DND-41 (cell line): ENCODE measurements at regions not wholly inside any gene's neighbourhood (a gene's known extent, or its start where the extent isn't known, plus 50 kb on each side); places are given as distances from the start of the nearest gene placed in this dataset.

Experiments
- ATAC-seq: fragments of 200-7000 bp; cut with Tn5 transposase; 3 replicates; pipeline ENCODE4 v1.9.1; 2021; ENCODE audit warnings: low read depth; ENCODE audit not compliant: insufficient read depth
- DNase-seq: peaks from one replicate; pipeline ENCODE4 v3.0.0-alpha.2; 2020
- H2AFZ ChIP-seq: 2 replicates; pipeline ENCODE4 v1.6.0; 2012; ENCODE audit warnings: low read depth, low read length
- H3K27ac ChIP-seq: 2 replicates; pipeline ENCODE4 v1.5.1; 2012; ENCODE audit warnings: low read length, inconsistent platforms
- H3K27me3 ChIP-seq: fragments of 200-600 bp; sonication (generic); 2 replicates; pipeline ENCODE4 v1.6.0; 2012; ENCODE audit warnings: low read length, mild to moderate bottlenecking, inconsistent platforms; ENCODE audit not compliant: insufficient read depth, poor library complexity
- H3K36me3 ChIP-seq: 2 replicates; pipeline ENCODE4 v1.5.1; 2012; ENCODE audit warnings: low read length, inconsistent platforms; ENCODE audit not compliant: insufficient read depth
- H3K4me1 ChIP-seq: 2 replicates; pipeline ENCODE4 v1.5.1; 2012; ENCODE audit warnings: mild to moderate bottlenecking, low read length; ENCODE audit not compliant: insufficient read depth
- H3K4me2 ChIP-seq: 2 replicates; pipeline ENCODE4 v1.6.0; 2012; ENCODE audit warnings: mild to moderate bottlenecking, moderate library complexity, low read length, inconsistent platforms; ENCODE audit not compliant: insufficient read depth
- H3K4me3 ChIP-seq, 2 experiments: fragments of 200-600 bp in 1 of 2; shearing (Covaris generic) in 1 of 2; 2 replicates each; pipeline ENCODE4 v1.5.1; 2012 to 2016; ENCODE audit warnings: inconsistent platforms in 2 of 2, low read length in 2 of 2, mild to moderate bottlenecking in 2 of 2, low read depth in 1 of 2, moderate library complexity in 1 of 2
- H3K79me2 ChIP-seq: 2 replicates; pipeline ENCODE4 v1.6.0; 2012; ENCODE audit warnings: low read length, inconsistent platforms; ENCODE audit not compliant: insufficient read depth
- H3K9ac ChIP-seq: 2 replicates; pipeline ENCODE4 v1.6.0; 2012; ENCODE audit warnings: low read depth, mild to moderate bottlenecking, inconsistent platforms, low read length, moderate library complexity
- H3K9me3 ChIP-seq: 2 replicates; pipeline ENCODE4 v1.5.1; 2012; ENCODE audit warnings: low read length, moderate library complexity, mild to moderate bottlenecking, inconsistent platforms; ENCODE audit not compliant: insufficient read depth, severe bottlenecking
- H4K20me1 ChIP-seq: 2 replicates; pipeline ENCODE4 v1.6.0; 2012; ENCODE audit warnings: low read length; ENCODE audit not compliant: insufficient read depth
- CTCF ChIP-seq: IDR thresholded peaks from 2 replicates; pipeline ENCODE4 v1.5.1; 2012; ENCODE audit warnings: borderline replicate concordance, low read length, moderate library complexity, mild to moderate bottlenecking; ENCODE audit not compliant: poor library complexity, severe bottlenecking; ENCODE audit errors: extremely low read depth
- EZH2 ChIP-seq: IDR thresholded peaks from 3 replicates; pipeline ENCODE4 v1.6.1; 2012; ENCODE audit warnings: borderline replicate concordance, low read depth, mild to moderate bottlenecking, moderate library complexity, low read length, inconsistent platforms; ENCODE audit not compliant: severe bottlenecking

- H3K4me3 ChIP-seq, result no peak overlapping the region
- H3K36me3 ChIP-seq, result no peaks in the 10 kb centered on the region
- H4K20me1 ChIP-seq, result no peaks in the 10 kb centered on the region
- no peak overlapping the region for H2AFZ ChIP-seq
- H3K9me3 ChIP-seq, result peaks cover 3% of the 10 kb centered on the region
- no peaks in the 10 kb centered on the region for H3K4me1 ChIP-seq
- TF ChIP-seq EZH2 (no peak), CTCF (no peak)
- H3K9ac ChIP-seq, result no peak overlapping the region
- H3K79me2 ChIP-seq, result no peaks in the 10 kb centered on the region
- peaks cover 3% of the 10 kb centered on the region for H3K27me3 ChIP-seq
- H3K4me2 ChIP-seq, result no peak overlapping the region
- DNase-seq, result no peak
- no peak overlapping the region for H3K27ac ChIP-seq
- no peak for ATAC-seq
These were observed 219.1 kb upstream of the PCSK5 start for GRCh38 chr9:75671354-75671753.

- Histone ChIP-seq H3K27ac (no peak overlapping the region), H2AFZ (no peak overlapping the region), H3K79me2 (no peaks in the 10 kb centered on the region), H3K27me3 (peaks cover 3% of the 10 kb centered on the region), H3K4me1 (no peaks in the 10 kb centered on the region), H4K20me1 (no peaks in the 10 kb centered on the region), H3K36me3 (no peaks in the 10 kb centered on the region), H3K4me2 (no peak overlapping the region), H3K9ac (no peak overlapping the region), H3K9me3 (peaks cover 3% of the 10 kb centered on the region), H3K4me3 (no peak overlapping the region)
- no peak for TF ChIP-seq EZH2
- no peak for TF ChIP-seq CTCF
- DNase-seq, result no peak
- no peak for ATAC-seq
These were observed 218.0 kb upstream of the PCSK5 start for GRCh38 chr9:75672478-75672877.

GRCh38 chr9:75683591-75683990, 206.9 kb upstream of the PCSK5 start:
- no peaks in the 10 kb centered on the region for H3K27me3 ChIP-seq

More at GRCh38 chr9:75683591-75683990, 206.9 kb upstream of the PCSK5 start:
- no peaks in the 10 kb centered on the region for H3K36me3 ChIP-seq
- ATAC-seq (no peak), DNase-seq (no peak)
- H3K9me3 ChIP-seq, result no peaks in the 10 kb centered on the region
- H3K4me3 ChIP-seq, result no peak overlapping the region
- no peak overlapping the region for H3K4me2 ChIP-seq
- no peak for TF ChIP-seq CTCF
- no peak for TF ChIP-seq EZH2
- H2AFZ ChIP-seq, result no peak overlapping the region
- no peaks in the 10 kb centered on the region for H3K79me2 ChIP-seq
- H3K27ac ChIP-seq, result no peak overlapping the region
- H4K20me1 ChIP-seq, result no peaks in the 10 kb centered on the region
- H3K9ac ChIP-seq, result no peak overlapping the region
- H3K4me1 ChIP-seq, result no peaks in the 10 kb centered on the region
